GM12872 (cell line): ENCODE measurements at regions not wholly inside any gene's neighbourhood (a gene's known extent, or its start where the extent isn't known, plus 50 kb on each side); places are given as distances from the start of the nearest gene placed in this dataset.

Experiments used
- TF ChIP-seq, protein P1 (sequence below): IDR thresholded peaks from 3 replicates; pipeline ENCODE4 v1.5.1; 2011; ENCODE audit warnings: low read depth, mild to moderate bottlenecking, low read length, moderate library complexity; ENCODE audit not compliant: insufficient read depth

GRCh38 chr3:44185396-44185915 lies 56.2 kb upstream of the TOPAZ1 start:
- TF ChIP-seq, protein P1, sequence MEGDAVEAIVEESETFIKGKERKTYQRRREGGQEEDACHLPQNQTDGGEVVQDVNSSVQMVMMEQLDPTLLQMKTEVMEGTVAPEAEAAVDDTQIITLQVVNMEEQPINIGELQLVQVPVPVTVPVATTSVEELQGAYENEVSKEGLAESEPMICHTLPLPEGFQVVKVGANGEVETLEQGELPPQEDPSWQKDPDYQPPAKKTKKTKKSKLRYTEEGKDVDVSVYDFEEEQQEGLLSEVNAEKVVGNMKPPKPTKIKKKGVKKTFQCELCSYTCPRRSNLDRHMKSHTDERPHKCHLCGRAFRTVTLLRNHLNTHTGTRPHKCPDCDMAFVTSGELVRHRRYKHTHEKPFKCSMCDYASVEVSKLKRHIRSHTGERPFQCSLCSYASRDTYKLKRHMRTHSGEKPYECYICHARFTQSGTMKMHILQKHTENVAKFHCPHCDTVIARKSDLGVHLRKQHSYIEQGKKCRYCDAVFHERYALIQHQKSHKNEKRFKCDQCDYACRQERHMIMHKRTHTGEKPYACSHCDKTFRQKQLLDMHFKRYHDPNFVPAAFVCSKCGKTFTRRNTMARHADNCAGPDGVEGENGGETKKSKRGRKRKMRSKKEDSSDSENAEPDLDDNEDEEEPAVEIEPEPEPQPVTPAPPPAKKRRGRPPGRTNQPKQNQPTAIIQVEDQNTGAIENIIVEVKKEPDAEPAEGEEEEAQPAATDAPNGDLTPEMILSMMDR: no peak

GRCh38 chr3:44186111-44186672 lies 55.5 kb upstream of the TOPAZ1 start:
- TF ChIP-seq, protein P1: no peak

GRCh38 chr3:44186712-44187111 lies 55.0 kb upstream of the TOPAZ1 start:
- TF ChIP-seq, protein P1: no peak
